ENCODE measurements at regions not wholly inside any gene's neighbourhood (a gene's known extent, or its start where the extent isn't known, plus 50 kb on each side); places are given as distances from the start of the nearest gene placed in this dataset.

DNA sequence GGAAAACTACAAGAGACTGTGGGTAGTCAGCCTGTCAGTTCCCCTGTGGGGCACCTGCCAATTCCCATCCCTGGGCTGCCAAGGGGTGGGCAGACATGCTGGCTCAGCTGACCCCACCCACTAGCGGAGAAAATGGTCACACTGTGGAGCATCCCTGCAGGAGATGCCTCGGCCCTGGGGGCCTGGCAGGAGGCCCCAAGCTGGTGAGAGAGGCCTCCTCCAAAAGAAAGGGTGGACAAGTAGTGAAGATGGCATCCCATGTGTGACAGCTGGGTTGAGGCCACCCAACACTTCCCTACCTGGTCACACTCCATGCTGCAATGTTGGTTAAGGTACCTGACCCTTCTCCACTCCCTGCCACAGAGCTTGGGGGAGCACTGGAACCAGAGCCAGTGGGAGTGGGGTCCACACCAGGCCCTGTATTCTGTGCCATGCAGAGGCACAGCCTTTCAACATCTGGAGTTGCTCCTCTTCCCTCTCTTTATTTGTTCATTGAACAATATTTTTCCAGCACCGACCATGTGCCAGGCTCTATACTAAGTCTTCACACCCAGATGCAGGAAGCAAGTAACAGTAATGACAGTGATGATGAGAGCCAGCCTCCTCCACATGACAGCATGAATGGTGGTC, 59.5 kb downstream of the KLHDC7A start:
- POLR2A ChIA-PET, result no interaction called here
- ATAC-seq, result no peak
- Histone ChIP-seq H3K9me3 (no peaks in the 10 kb centered on the region), H3K4me3 (no peak overlapping the region), H3K27ac (no peak overlapping the region), H3K4me2 (no peak overlapping the region), H3K4me1 (no peaks in the 10 kb centered on the region)
- WGBS (ENCODE audit: missing lambda C conversion rate), result 39% methylated on average over 3 of the region's 3 CpGs
- TF ChIP-seq ZNF302 (CRISPR knock-in tag; IDR thresholded peaks at IDR 0.05) (no peak), BHLHE40 (IDR thresholded peaks at IDR 0.05; ENCODE audit: low read depth, low read length) (no peak), SMC3 (IDR thresholded peaks at IDR 0.05) (no peak), NR3C1 (IDR thresholded peaks at IDR 0.05) (no peak), EHMT2 (IDR thresholded peaks at IDR 0.05; ENCODE audit: low read depth) (no peak), FOSL2 (IDR thresholded peaks at IDR 0.05) (no peak), FOSL2 (CRISPR knock-in tag; IDR thresholded peaks at IDR 0.05) (no peak), MYC (IDR thresholded peaks at IDR 0.05; ENCODE audit: borderline replicate concordance, low read length) (no peak), POLR2A (IDR thresholded peaks at IDR 0.05; ENCODE audit: low read length) (no peak), CBX8 (IDR thresholded peaks at IDR 0.05) (no peak), HOXB13 (CRISPR knock-in tag; IDR thresholded peaks at IDR 0.05; ENCODE audit: low read depth) (no peak), ZSCAN20 (CRISPR knock-in tag; IDR thresholded peaks at IDR 0.05) (no peak)
- TF ChIP-seq, protein P1, sequence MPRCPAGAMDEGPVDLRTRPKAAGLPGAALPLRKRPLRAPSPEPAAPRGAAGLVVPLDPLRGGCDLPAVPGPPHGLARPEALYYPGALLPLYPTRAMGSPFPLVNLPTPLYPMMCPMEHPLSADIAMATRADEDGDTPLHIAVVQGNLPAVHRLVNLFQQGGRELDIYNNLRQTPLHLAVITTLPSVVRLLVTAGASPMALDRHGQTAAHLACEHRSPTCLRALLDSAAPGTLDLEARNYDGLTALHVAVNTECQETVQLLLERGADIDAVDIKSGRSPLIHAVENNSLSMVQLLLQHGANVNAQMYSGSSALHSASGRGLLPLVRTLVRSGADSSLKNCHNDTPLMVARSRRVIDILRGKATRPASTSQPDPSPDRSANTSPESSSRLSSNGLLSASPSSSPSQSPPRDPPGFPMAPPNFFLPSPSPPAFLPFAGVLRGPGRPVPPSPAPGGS (IDR thresholded peaks at IDR 0.05), result no peak
- TF ChIP-seq, protein P2, sequence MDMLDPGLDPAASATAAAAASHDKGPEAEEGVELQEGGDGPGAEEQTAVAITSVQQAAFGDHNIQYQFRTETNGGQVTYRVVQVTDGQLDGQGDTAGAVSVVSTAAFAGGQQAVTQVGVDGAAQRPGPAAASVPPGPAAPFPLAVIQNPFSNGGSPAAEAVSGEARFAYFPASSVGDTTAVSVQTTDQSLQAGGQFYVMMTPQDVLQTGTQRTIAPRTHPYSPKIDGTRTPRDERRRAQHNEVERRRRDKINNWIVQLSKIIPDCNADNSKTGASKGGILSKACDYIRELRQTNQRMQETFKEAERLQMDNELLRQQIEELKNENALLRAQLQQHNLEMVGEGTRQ (IDR thresholded peaks at IDR 0.05), result no peak
- TF ChIP-seq, protein P3, sequence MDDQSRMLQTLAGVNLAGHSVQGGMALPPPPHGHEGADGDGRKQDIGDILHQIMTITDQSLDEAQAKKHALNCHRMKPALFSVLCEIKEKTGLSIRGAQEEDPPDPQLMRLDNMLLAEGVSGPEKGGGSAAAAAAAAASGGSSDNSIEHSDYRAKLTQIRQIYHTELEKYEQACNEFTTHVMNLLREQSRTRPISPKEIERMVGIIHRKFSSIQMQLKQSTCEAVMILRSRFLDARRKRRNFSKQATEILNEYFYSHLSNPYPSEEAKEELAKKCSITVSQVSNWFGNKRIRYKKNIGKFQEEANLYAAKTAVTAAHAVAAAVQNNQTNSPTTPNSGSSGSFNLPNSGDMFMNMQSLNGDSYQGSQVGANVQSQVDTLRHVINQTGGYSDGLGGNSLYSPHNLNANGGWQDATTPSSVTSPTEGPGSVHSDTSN (IDR thresholded peaks at IDR 0.05), result no peak
- CTCF ChIA-PET, result no interaction called here
- DNase-seq (ENCODE audit: low read depth in 1 of 2, low spot score in 1 of 2), result no peak
- FAIRE-seq, result no peak

DNA sequence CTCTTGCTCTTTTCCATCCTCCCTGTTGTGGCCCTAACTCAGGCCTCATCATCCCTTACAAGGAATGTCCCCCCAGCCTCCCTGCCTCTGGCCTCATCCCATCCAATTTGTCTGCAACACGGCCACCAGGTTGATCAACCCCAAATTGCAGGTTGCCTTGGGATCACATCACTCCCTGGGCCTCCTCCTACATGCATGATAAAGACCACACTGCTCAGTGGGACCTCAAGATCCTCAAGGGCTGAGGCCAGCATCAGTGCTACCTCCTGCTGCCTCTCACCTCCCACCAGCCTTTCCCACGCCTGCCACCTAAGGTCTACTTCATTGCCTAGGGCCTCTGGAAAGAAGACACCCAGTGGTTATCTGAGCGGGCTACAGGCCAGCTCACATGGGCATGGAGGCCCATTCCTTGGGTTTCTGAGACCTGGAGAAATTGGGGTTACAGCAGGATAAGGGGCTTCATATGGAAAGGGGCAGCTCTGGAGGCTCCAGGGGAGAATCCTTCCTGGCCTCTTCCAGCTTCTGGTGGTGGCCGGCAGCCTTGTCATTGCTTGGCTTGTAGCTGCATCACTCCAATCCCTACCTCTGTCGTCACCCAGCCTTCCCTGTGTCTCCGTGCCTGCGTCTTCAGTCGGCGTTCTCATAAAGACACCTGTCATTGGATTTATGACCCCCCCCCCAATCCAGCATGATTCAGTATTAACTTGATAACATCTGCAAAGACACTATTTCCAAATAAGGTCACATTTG, 60.5 kb downstream of the KLHDC7A start:
- 59% methylated on average over 9 of the region's 9 CpGs for WGBS (ENCODE audit: missing lambda C conversion rate)
- DNase-seq (ENCODE audit: low read depth in 1 of 2, low spot score in 1 of 2), result no peak
- FAIRE-seq, result no peak
- Histone ChIP-seq H3K4me2 (no peak overlapping the region), H3K4me1 (no peaks in the 10 kb centered on the region), H3K9me3 (no peaks in the 10 kb centered on the region), H3K4me3 (no peak overlapping the region), H3K27ac (no peak overlapping the region)
- TF ChIP-seq, protein P4, sequence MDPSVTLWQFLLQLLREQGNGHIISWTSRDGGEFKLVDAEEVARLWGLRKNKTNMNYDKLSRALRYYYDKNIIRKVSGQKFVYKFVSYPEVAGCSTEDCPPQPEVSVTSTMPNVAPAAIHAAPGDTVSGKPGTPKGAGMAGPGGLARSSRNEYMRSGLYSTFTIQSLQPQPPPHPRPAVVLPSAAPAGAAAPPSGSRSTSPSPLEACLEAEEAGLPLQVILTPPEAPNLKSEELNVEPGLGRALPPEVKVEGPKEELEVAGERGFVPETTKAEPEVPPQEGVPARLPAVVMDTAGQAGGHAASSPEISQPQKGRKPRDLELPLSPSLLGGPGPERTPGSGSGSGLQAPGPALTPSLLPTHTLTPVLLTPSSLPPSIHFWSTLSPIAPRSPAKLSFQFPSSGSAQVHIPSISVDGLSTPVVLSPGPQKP (IDR thresholded peaks at IDR 0.05; ENCODE audit: low read depth, low read length), result no peak
- no peak for TF ChIP-seq MAFK (IDR thresholded peaks at IDR 0.05; ENCODE audit: partially characterized antibody)
- TF ChIP-seq EP300 (IDR thresholded peaks at IDR 0.05), result no peak
- no peak for TF ChIP-seq ZC3H11A (IDR thresholded peaks at IDR 0.05)
- no peak for TF ChIP-seq NFE2L2 (conservative IDR thresholded peaks at IDR 0.05; ENCODE audit: low read length)
- TF ChIP-seq TFCP2L1 (CRISPR knock-in tag; IDR thresholded peaks at IDR 0.05), result no peak
- TF ChIP-seq ZFP36 (IDR thresholded peaks at IDR 0.05; ENCODE audit: borderline replicate concordance, partially characterized antibody), result no peak
- no peak for TF ChIP-seq NR3C1 (IDR thresholded peaks at IDR 0.05)
- TF ChIP-seq BHLHE40 (IDR thresholded peaks at IDR 0.05; ENCODE audit: low read depth, low read length), result no peak
- no peak for TF ChIP-seq POLR2AphosphoS2 (conservative IDR thresholded peaks at IDR 0.05; ENCODE audit: low read length)
- ChIA-PET CTCF (no interaction called here), POLR2A (no interaction called here)
- ATAC-seq, result no peak

Measured in A549 (cell line).